ENCODE measurements at regions not wholly inside any gene's neighbourhood (a gene's known extent, or its start where the extent isn't known, plus 50 kb on each side); places are given as distances from the start of the nearest gene placed in this dataset.
A peak's percentile ranks its signal among the peaks of the same experiment; 100 is the strongest.
"Not testable (repeated sequence)": the region's sequence is repeated elsewhere in the genome, so short reads cannot be mapped to it uniquely, and the experiment has no call there.

GRCh38 chr3:21962456-21962855 lies 211.4 kb upstream of the ZNF385D start:
- H3K4me1 ChIP-seq (ENCODE audit: insufficient read depth, low read length): peaks cover 15% of the 10 kb centered on the region
- ChIA-PET POLR2A (ENCODE audit: unreplicated experiment) (no interaction called here), CTCF (no interaction called here)
- BruUV-seq (replicated peaks): no TSS peak
- ATAC-seq (no peak), DNase-seq (peak; percentile 63)
- no peaks in the 10 kb centered on the region for H3K9me2 ChIP-seq (replicated peaks; ENCODE audit: low read length)
- H3K79me2 ChIP-seq (ENCODE audit: low read length): no peaks in the 10 kb centered on the region
- no peak overlapping the region for H3K4me3 ChIP-seq (ENCODE audit: low read length)
- no peak overlapping the region for H3K9ac ChIP-seq (ENCODE audit: low read length)
- H4K20me1 ChIP-seq (ENCODE audit: low read length): no peaks in the 10 kb centered on the region
- TF ChIP-seq CTCF (conservative IDR thresholded peaks at IDR 0.05; ENCODE audit: low read depth, low read length) (no peak), EZH2phosphoT487 (IDR thresholded peaks at IDR 0.05; ENCODE audit: borderline replicate concordance, low read length) (no peak), EZH2 (IDR thresholded peaks at IDR 0.05; ENCODE audit: low read length, unreplicated experiment) (no peak)
- no peaks in the 10 kb centered on the region for H3F3A ChIP-seq (ENCODE audit: low read length, unreplicated experiment)
- intact Hi-C loops (cut with micrococcal nuclease): no loop called here
- no peak overlapping the region for H2AFZ ChIP-seq (ENCODE audit: low read length)
- H3K9me3 ChIP-seq (ENCODE audit: low read length): no peaks in the 10 kb centered on the region
- H3K27ac ChIP-seq (ENCODE audit: low read length): no peak overlapping the region
- no peaks in the 10 kb centered on the region for H3K36me3 ChIP-seq (ENCODE audit: low read depth, low read length)
- H3K27me3 ChIP-seq (ENCODE audit: low read length): no peaks in the 10 kb centered on the region
- H3K4me2 ChIP-seq (ENCODE audit: low read length): no peak overlapping the region

- H3K27ac ChIP-seq (ENCODE audit: low read length); BruUV-seq (replicated peaks); CTCF ChIA-PET; H3K79me2 ChIP-seq (ENCODE audit: low read length); ATAC-seq; H3F3A ChIP-seq (ENCODE audit: low read length, unreplicated experiment); H3K36me3 ChIP-seq (ENCODE audit: low read depth, low read length); H3K9me3 ChIP-seq (ENCODE audit: low read length); POLR2A ChIA-PET (ENCODE audit: unreplicated experiment); H4K20me1 ChIP-seq (ENCODE audit: low read length); H3K27me3 ChIP-seq (ENCODE audit: low read length); H3K9me2 ChIP-seq (replicated peaks; ENCODE audit: low read length); intact Hi-C loops (cut with micrococcal nuclease); DNase-seq; H2AFZ ChIP-seq (ENCODE audit: low read length); H3K4me2 ChIP-seq (ENCODE audit: low read length); H3K4me3 ChIP-seq (ENCODE audit: low read length); H3K9ac ChIP-seq (ENCODE audit: low read length): not testable (repeated sequence)
- peaks cover 15% of the 10 kb centered on the region for H3K4me1 ChIP-seq (ENCODE audit: insufficient read depth, low read length)
Measured at GRCh38 chr3:21966457-21966856, 215.4 kb upstream of the ZNF385D start.

GRCh38 chr3:21979706-21980105 lies 228.7 kb upstream of the ZNF385D start:
- Histone ChIP-seq H3K27ac (ENCODE audit: low read length) (peak overlapping the region; percentile 36), H3F3A (ENCODE audit: low read length, unreplicated experiment) (peaks cover 3% of the 10 kb centered on the region), H2AFZ (ENCODE audit: low read length) (peak overlapping the region; percentile 53), H3K9me3 (ENCODE audit: low read length) (no peaks in the 10 kb centered on the region), H3K27me3 (ENCODE audit: low read length) (no peaks in the 10 kb centered on the region), H3K4me3 (ENCODE audit: low read length) (no peak overlapping the region), H3K4me1 (ENCODE audit: insufficient read depth, low read length) (peaks cover 15% of the 10 kb centered on the region), H3K9me2 (replicated peaks; ENCODE audit: low read length) (no peaks in the 10 kb centered on the region), H3K79me2 (ENCODE audit: low read length) (no peaks in the 10 kb centered on the region), H3K36me3 (ENCODE audit: low read depth, low read length) (no peaks in the 10 kb centered on the region), H3K9ac (ENCODE audit: low read length) (no peak overlapping the region), H4K20me1 (ENCODE audit: low read length) (no peaks in the 10 kb centered on the region), H3K4me2 (ENCODE audit: low read length) (peak overlapping the region; percentile 46)
- intact Hi-C loops (cut with micrococcal nuclease): no loop called here
- BruUV-seq (replicated peaks): no TSS peak
- ATAC-seq: peak; percentile 100
- TF ChIP-seq EZH2phosphoT487 (IDR thresholded peaks at IDR 0.05; ENCODE audit: borderline replicate concordance, low read length) (no peak), EZH2 (IDR thresholded peaks at IDR 0.05; ENCODE audit: low read length, unreplicated experiment) (no peak), CTCF (conservative IDR thresholded peaks at IDR 0.05; ENCODE audit: low read depth, low read length) (no peak)
- DNase-seq: peak; percentile 90
- POLR2A ChIA-PET (ENCODE audit: unreplicated experiment): no interaction called here
- CTCF ChIA-PET: interaction anchor here (0.6 kb wide), 1 partner anchor 475 kb away, joined by 3 read pairs; no protein-coding TSS in a partner anchor
